LNCAP (cell line): ENCODE measurements at regions not wholly inside any gene's neighbourhood (a gene's known extent, or its start where the extent isn't known, plus 50 kb on each side); places are given as distances from the start of the nearest gene placed in this dataset.

Experiments
- CTCF ChIP-seq: fragments of 450-650 bp; IDR thresholded peaks from 2 replicates; pipeline ENCODE4 v1.5.1; 2017; ENCODE audit warnings: mild to moderate bottlenecking

GRCh38 chr4:57924951-57925350 is 814.8 kb upstream of the IGFBP7 start:
- TF ChIP-seq CTCF = no peak

GRCh38 chr4:57916479-57916878 is 806.3 kb upstream of the IGFBP7 start:
- TF ChIP-seq CTCF = no peak

GRCh38 chr4:57911203-57911602 is 801.0 kb upstream of the IGFBP7 start:
- no peak for TF ChIP-seq CTCF

- no peak for TF ChIP-seq CTCF
Measured at GRCh38 chr4:57910151-57910550, 800.0 kb upstream of the IGFBP7 start.

- no peak for TF ChIP-seq CTCF
Measured at GRCh38 chr4:57905965-57906364, 795.8 kb upstream of the IGFBP7 start.

- no peak for TF ChIP-seq CTCF
Measured at GRCh38 chr4:57877047-57877458, 766.9 kb upstream of the IGFBP7 start.

- no peak for TF ChIP-seq CTCF
Measured at GRCh38 chr4:57875829-57876392, 765.7 kb upstream of the IGFBP7 start.
